B cell (primary cell): ENCODE measurements at regions not wholly inside any gene's neighbourhood (a gene's known extent, or its start where the extent isn't known, plus 50 kb on each side); places are given as distances from the start of the nearest gene placed in this dataset.

ENCODE experiments used
- ATAC-seq: fragments of 200-7000 bp; cut with Tn5 transposase; one replicate; pipeline ENCODE4 v1.10.0; 2021; ENCODE audit warnings: low read depth, mild to moderate bottlenecking, moderate number of reproducible peaks, moderate library complexity
- CTCF ChIA-PET: fragments of 350-600 bp; sonication (Branson Sonifier 250); formaldehyde crosslinking; loops from one replicate; lab custom pipeline; 2021; ENCODE audit warnings: antibody characterized with exemption, inconsistent platforms; lab: Charles Lee
- POLR2A ChIA-PET: fragments of 350-600 bp; sonication (Branson Sonifier 250); formaldehyde crosslinking; loops from one replicate; lab custom pipeline; 2021; ENCODE audit warnings: antibody characterized with exemption; lab: Charles Lee
- DNase-seq: peaks from one replicate; pipeline ENCODE4 v3.0.0; 2013
- H2AFZ ChIP-seq: 2 replicates; pipeline ENCODE4 v1.6.1; 2012; ENCODE audit warnings: mild to moderate bottlenecking, low read depth, low read length; ENCODE audit not compliant: insufficient read depth, poor library complexity, severe bottlenecking
- H3K27ac ChIP-seq, 2 donors: 1 replicate in 1 of 2; 2 replicates in 1 of 2; pipeline ENCODE4 v1.5.1; 2012 to 2013; ENCODE audit warnings: low read length in 2 of 2, mild to moderate bottlenecking in 2 of 2, moderate library complexity in 1 of 2
- H3K27me3 ChIP-seq, 4 experiments: fragments of 200-600 bp in 1 of 4; sonication (generic) in 1 of 4; replicated peaks in 1 of 4; 1 replicate in 2 of 4; 2 replicates in 2 of 4; pipeline versions ENCODE4 v1.6.1 to v1.7.0; 2013 to 2016; ENCODE audit warnings: low read length in 3 of 4, mild to moderate bottlenecking in 2 of 4, mixed read lengths in 1 of 4, moderate library complexity in 1 of 4; ENCODE audit not compliant: insufficient read depth in 4 of 4, control insufficient read depth in 3 of 4; ENCODE audit errors: control extremely low read depth in 1 of 4
- H3K36me3 ChIP-seq, 2 experiments: replicated peaks in 1 of 2; 1 replicate in 1 of 2; 2 replicates in 1 of 2; pipeline versions ENCODE4 v1.6.1 to v1.7.1; 2013; ENCODE audit warnings: low read length in 1 of 2; ENCODE audit not compliant: insufficient read depth in 2 of 2, control insufficient read depth in 1 of 2; ENCODE audit errors: control extremely low read depth in 1 of 2, extremely low read depth in 1 of 2
- H3K4me1 ChIP-seq, 2 donors: fragments of 200-600 bp in 1 of 2; sonication (generic) in 1 of 2; 1 replicate in 1 of 2; 2 replicates in 1 of 2; pipeline versions ENCODE4 v1.5.1 to v1.6.1; 2013 to 2017; ENCODE audit warnings: low read length in 2 of 2; ENCODE audit not compliant: control insufficient read depth in 2 of 2, insufficient read depth in 2 of 2
- H3K4me2 ChIP-seq: replicated peaks from 2 replicates; pipeline ENCODE3; 2012; ENCODE audit warnings: mild to moderate bottlenecking, low read depth, low read length; ENCODE audit not compliant: poor library complexity, severe bottlenecking
- H3K4me3 ChIP-seq, 5 experiments: fragments of 200-600 bp in 1 of 5; sonication (generic) in 1 of 5; 1 replicate in 3 of 5; 2 replicates in 2 of 5; pipeline versions ENCODE4 v1.5.1 to v1.7.0; 2011 to 2016; ENCODE audit warnings: low read length in 4 of 5, mild to moderate bottlenecking in 4 of 5, low read depth in 2 of 5, control low read depth in 1 of 5, moderate library complexity in 1 of 5; ENCODE audit not compliant: insufficient read depth in 1 of 5; ENCODE audit errors: control extremely low read depth in 1 of 5, extremely low read depth in 1 of 5
- H3K79me2 ChIP-seq: fragments of 200-600 bp; sonication (generic); one replicate; pipeline ENCODE4 v1.6.0; 2016; ENCODE audit warnings: low read length; ENCODE audit not compliant: control insufficient read depth, insufficient read depth
- H3K9ac ChIP-seq: fragments of 200-600 bp; sonication (generic); 2 replicates; pipeline ENCODE4 v1.6.1; 2017; ENCODE audit warnings: mild to moderate bottlenecking, low read length, moderate library complexity
- H3K9me3 ChIP-seq, 3 donors: one replicate each; pipeline versions ENCODE4 v1.6.1 to v1.7.1; 2013; ENCODE audit warnings: low read length in 2 of 3; ENCODE audit not compliant: control insufficient read depth in 2 of 3, insufficient read depth in 1 of 3; ENCODE audit errors: control extremely low read depth in 1 of 3
- H4K20me1 ChIP-seq: 2 replicates; pipeline ENCODE4 v1.6.0; 2012; ENCODE audit warnings: mild to moderate bottlenecking, low read length; ENCODE audit not compliant: insufficient read depth, control insufficient read depth, poor library complexity, severe bottlenecking
- H3K27ac Mint-ChIP-seq: one replicate; pipeline ENCODE4 v1.8.0; 2021; ENCODE audit warnings: mixed read lengths
- H3K27me3 Mint-ChIP-seq: one replicate; pipeline ENCODE4 v1.8.0; 2021; ENCODE audit warnings: mixed read lengths
- H3K4me1 Mint-ChIP-seq: one replicate; pipeline ENCODE4 v1.8.0; 2021; ENCODE audit warnings: mixed read lengths
- H3K4me3 Mint-ChIP-seq: one replicate; pipeline ENCODE4 v1.8.0; 2021; ENCODE audit warnings: mixed read lengths
- H3K9me3 Mint-ChIP-seq: one replicate; pipeline ENCODE4 v1.8.0; 2022; ENCODE audit warnings: mixed read lengths; ENCODE audit not compliant: insufficient read depth
- CTCF ChIP-seq: fragments of 200-600 bp; IDR thresholded peaks from one replicate; pipeline ENCODE4 v1.8.0; 2022; ENCODE audit warnings: antibody characterized with exemption, mild to moderate bottlenecking
- EZH2 ChIP-seq: IDR thresholded peaks from 2 replicates; pipeline ENCODE4 v1.6.1; 2012; ENCODE audit warnings: borderline replicate concordance, low read depth, mild to moderate bottlenecking, moderate library complexity, low read length; ENCODE audit not compliant: insufficient read depth, poor library complexity, severe bottlenecking
- WGBS: methylation state at CpG from one replicate; pipeline ENCODE4 v1.1.5; 2013; ENCODE audit warnings: missing lambda C conversion rate; ENCODE audit not compliant: insufficient coverage; 5-methylcytosine and 5-hydroxymethylcytosine counted together
- intact Hi-C: fragments of 100-400 bp; cut with micrococcal nuclease; formaldehyde crosslinking; loops from one replicate; pipeline ENCODE4 v1.10.0; 2022

- no peaks in the 10 kb centered on the region for H3K9me3 ChIP-seq
These were observed 689.7 kb upstream of the PHF14 start for GRCh38 chr7:10284001-10284400.

GRCh38 chr7:10299384-10299783 is 674.3 kb upstream of the PHF14 start:
- no peaks in the 10 kb centered on the region for H3K9me3 Mint-ChIP-seq
- TF ChIP-seq EZH2 (no peak), CTCF (no peak)

More at GRCh38 chr7:10284001-10284400, 689.7 kb upstream of the PHF14 start:
- ATAC-seq (no peak), DNase-seq (no peak)
- Mint-ChIP-seq H3K9me3 (peaks cover 3% of the 10 kb centered on the region), H3K27ac (no peak overlapping the region), H3K4me1 (no peaks in the 10 kb centered on the region), H3K27me3 (no peaks in the 10 kb centered on the region), H3K4me3 (no peak overlapping the region)
- Histone ChIP-seq H2AFZ (no peak overlapping the region), H3K4me2 (no peak overlapping the region), H3K27ac (no peak overlapping the region), H3K9ac (no peak overlapping the region), H3K4me1 (no peaks in the 10 kb centered on the region), H4K20me1 (no peaks in the 10 kb centered on the region), H3K36me3 (no peaks in the 10 kb centered on the region), H3K4me3 (no peak overlapping the region), H3K27me3 (no peaks in the 10 kb centered on the region), H3K79me2 (no peaks in the 10 kb centered on the region)
- WGBS: no CpG with 5 or more reads among the region's 1 CpG
- TF ChIP-seq CTCF (no peak), EZH2 (no peak)
- intact Hi-C loops: no loop called here
- CTCF ChIA-PET: no interaction called here
- POLR2A ChIA-PET: no interaction called here

More at GRCh38 chr7:10299384-10299783, 674.3 kb upstream of the PHF14 start:
- ChIA-PET POLR2A (no interaction called here), CTCF (no interaction called here)
- Histone ChIP-seq H2AFZ (no peak overlapping the region), H3K27ac (no peak overlapping the region), H3K9ac (no peak overlapping the region), H3K4me3 (no peak overlapping the region), H3K4me1 (no peaks in the 10 kb centered on the region), H4K20me1 (no peaks in the 10 kb centered on the region), H3K27me3 (no peaks in the 10 kb centered on the region), H3K79me2 (no peaks in the 10 kb centered on the region), H3K9me3 (no peaks in the 10 kb centered on the region), H3K4me2 (no peak overlapping the region), H3K36me3 (no peaks in the 10 kb centered on the region)
- intact Hi-C loops: no loop called here
- ATAC-seq: no peak
- no peaks in the 10 kb centered on the region for H3K4me1 Mint-ChIP-seq
- WGBS: 80% methylated on average over 1 of the region's 3 CpGs
- H3K27ac Mint-ChIP-seq: no peak overlapping the region
- DNase-seq: no peak
- no peaks in the 10 kb centered on the region for H3K27me3 Mint-ChIP-seq
- no peak overlapping the region for H3K4me3 Mint-ChIP-seq
